ENCODE measurements at regions not wholly inside any gene's neighbourhood (a gene's known extent, or its start where the extent isn't known, plus 50 kb on each side); places are given as distances from the start of the nearest gene placed in this dataset.

DNA sequence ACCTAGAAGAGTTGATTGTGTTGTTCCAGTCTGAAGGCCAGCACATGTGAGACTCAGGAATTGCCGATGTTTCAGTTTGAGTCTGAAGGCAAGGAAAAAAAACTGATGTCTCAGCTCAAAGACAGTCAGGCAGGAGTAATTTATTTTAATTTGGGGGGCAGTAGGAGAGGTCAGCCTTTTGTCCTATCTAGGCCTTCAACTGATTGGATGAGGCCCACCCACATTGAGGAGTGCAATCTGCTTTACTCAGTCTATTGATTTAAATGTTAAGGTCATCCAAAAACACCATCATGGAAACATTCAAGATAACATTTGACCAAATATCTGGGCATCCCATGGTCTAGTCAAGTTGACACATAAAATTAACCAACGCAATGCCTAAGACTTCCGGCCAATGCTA is 288.9 kb downstream of the CDK5RAP2 start:
- DNase-seq, result no peak

DNA sequence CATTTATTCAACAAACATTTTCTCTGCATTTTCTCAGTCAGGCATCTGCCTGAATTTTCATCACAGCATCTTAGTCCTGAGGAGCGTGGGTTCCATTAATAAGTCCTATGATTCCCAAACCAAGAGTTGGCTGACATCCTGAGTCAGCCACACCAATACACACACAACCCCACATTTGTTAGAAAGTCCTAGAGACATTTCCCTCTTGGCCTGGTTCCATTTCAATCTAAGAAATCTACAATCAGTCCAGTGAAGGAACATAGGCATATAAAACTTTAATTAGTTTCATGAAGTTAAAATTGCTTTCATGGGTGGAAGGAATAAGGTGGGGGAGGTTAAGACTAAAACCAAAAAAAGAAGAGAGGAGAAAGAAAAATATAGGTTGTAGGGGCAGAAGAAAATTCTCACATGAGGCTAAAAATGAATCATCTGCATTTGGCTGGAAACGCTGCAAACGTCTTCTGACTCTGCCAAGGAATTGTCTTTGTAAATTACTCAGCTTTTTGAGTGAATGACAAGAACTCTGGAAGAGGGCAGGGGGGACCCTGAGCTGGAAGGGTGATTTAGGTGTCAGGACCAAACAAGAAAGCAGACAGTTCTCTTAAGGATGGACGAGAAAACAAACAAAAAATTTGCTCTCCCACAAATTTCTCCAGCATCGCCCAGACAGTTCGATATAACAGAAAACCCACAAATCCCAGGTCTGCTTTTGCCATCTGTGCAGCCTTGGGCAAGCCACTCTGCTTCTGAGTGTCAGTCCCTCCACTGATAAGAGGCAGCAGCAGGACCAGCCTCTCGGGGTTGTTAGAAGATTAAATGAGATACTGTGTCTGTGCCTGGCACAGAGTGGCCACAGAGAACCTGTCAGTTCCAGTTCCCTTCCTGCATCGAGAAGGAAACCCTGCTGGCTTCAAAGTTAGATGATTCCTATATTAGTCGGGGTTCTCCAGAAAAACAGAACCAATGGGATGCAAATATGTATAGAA is 289.7 kb downstream of the CDK5RAP2 start:
- DNase-seq, result no peak

DNA sequence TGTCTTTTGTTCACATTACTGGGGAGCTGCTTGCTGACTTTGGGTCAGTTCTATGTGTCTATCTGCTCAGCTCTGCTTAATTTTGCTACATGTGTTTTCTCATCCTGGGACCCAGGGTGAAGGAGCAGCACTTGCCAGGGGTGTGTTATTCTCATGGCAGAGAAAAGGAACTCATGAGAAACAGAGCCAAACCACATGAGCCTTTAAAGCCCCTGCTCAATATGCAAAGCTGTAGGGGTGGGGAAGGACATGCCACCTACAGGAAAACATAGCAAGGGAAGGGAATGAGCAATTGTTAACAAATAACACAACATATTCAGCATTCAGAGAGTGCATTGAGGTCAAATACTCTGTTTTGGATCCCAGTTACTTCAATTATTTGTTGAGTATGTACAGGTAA is 290.9 kb downstream of the CDK5RAP2 start:
- no peak for DNase-seq

GRCh38 chr9:120286530-120286929 is 293.4 kb downstream of the CDK5RAP2 start:
- DNase-seq, result no peak

- DNase-seq, result no peak
These were observed 295.1 kb downstream of the CDK5RAP2 start for GRCh38 chr9:120284821-120285220.

GRCh38 chr9:120281665-120282064 is 298.3 kb downstream of the CDK5RAP2 start:
- DNase-seq, result no peak

- no peak for DNase-seq
These were observed 312.0 kb downstream of the CDK5RAP2 start for GRCh38 chr9:120267929-120268328.

DNA sequence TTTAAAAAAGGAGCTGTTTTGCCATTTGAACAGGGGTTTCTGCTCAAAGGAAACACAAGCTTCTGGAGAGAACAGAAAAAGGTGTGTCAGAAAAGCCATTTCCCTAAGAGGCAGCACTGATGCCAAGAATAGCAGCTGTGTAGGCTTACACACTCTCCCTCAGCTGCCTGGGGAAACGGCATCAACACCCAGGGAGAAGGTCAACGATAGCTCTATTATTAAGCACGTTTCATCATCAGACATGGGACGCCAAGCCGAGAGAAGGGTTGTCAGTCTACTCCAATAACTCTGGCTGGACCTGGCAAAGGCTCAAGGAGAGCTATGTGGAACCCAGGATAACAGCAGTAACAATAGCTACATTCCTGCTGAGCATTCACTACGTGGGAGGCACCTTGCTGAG is 314.2 kb downstream of the CDK5RAP2 start:
- no peak for DNase-seq

- no peak for DNase-seq
These were observed 315.4 kb downstream of the CDK5RAP2 start for GRCh38 chr9:120264528-120264927.

DNA sequence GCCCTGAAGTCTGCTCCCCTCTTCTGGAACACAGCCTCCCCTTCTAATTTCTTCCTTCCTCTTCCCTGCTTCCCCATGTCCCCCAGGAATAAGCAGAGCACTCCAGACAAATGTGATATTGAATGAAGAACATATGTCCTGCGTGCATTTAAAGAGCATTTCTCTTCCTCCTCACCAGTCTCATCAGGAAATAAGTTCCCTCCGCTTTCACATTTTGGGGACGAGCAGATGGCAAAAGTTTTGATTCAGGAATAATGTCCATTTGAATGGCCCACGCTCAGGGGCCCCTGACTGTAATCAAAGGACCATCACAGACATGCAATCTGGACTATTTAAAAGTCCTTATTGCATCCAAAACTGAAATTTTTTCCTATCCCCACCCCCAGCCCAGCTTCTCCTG is 316.1 kb downstream of the CDK5RAP2 start:
- DNase-seq, result no peak

DNA sequence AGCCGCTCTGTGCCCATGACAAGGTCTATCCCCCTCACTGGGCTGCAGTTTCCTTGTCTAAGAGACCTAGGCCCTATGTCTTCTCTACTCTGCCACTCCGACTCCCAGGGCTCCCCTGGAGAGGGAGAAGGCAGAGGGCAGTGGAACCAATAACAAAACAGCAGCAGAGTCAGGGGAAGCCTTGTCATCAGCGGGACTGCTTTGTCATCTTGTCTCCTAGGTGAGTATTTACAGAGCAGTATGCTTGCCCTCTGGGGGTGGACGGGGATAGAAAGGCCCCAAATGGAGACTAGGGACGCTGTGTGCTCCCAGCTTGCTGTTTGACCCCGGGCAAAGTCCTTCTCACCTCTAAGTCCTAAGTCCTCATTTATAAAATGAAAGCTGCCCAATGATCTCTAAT is 318.5 kb downstream of the CDK5RAP2 start:
- no peak for DNase-seq

DNA sequence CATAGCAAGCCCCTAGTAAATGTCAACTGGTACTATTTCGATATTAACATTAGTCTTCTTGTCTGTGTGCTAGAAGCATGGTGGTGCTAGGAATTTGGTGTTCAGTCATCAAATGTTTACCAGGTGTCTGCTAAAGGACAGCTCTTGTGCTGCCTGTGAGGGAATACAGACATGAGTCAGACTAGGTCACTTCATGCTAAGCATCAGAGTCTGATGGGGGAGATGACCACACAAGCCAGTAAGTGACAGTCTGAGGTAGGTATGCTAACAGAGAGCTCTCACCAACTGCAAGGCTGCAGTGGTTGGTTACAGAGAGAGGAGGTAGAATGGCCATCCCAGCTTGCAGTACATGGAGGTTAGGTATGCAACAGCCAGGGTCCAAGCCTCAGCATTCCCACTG is 320.9 kb downstream of the CDK5RAP2 start:
- DNase-seq, result no peak

- DNase-seq, result no peak
These were observed 321.9 kb downstream of the CDK5RAP2 start for GRCh38 chr9:120258096-120258495.

- DNase-seq, result no peak
These were observed 322.5 kb downstream of the CDK5RAP2 start for GRCh38 chr9:120257483-120257882.

GRCh38 chr9:120256146-120256545 is 323.8 kb downstream of the CDK5RAP2 start:
- no peak for DNase-seq

GRCh38 chr9:120252248-120252647 is 327.7 kb downstream of the CDK5RAP2 start:
- no peak for DNase-seq

DNA sequence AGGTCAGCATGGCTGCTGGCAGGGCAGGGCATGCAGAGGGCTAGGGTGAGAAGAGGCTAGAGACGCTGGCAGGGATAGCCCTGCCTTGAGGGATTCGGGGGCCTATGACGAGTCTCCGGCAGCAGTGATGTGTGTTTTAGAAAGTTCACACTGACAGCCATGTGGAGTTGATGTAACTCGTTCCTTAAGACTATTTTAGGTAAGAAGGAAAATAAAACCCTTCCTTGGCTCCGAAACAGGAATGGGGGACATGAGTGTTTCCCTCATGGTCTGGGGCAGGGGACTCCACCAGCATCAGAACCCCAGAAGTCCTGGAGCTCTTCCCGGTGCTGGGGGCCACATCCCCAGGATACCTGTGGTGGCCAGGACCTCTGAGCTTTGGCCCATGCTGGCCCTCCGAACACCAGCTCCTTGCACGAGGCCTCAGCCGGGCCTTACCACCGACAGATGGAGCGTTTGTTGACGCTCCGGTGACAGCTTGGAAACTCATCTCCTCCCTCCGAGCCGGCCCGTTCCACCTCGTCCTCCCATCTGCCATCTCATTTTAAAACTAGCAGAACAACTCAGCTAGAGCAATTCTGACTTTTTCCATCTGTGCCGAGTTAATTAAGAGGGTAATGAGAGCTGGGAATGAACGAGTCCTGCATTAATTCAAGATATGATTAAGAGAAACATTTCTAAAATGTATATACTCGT is 337.7 kb downstream of the CDK5RAP2 start:
- no peak for DNase-seq

GRCh38 chr9:120236596-120236995 is 343.4 kb downstream of the CDK5RAP2 start:
- DNase-seq, result no peak

DNA sequence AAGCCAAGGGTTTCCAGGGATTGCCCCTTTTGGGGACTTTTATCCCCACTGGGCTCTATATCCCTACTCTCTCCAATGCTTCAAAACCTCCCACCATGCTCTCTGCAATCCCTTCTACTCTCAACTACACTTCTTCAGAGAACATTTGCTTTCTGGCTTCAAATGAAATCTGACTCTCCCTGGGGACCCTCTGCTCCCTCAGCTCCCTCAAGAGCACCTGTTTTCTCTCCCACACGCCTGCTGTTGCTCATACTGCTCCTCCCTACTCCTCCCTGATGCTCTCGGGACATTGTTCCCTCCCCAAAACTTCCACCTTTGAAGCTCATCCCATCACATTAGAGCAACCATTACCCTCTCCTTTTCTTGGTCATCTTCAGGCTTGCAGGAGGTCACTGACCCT is 344.9 kb downstream of the CDK5RAP2 start:
- no peak for DNase-seq

DNA sequence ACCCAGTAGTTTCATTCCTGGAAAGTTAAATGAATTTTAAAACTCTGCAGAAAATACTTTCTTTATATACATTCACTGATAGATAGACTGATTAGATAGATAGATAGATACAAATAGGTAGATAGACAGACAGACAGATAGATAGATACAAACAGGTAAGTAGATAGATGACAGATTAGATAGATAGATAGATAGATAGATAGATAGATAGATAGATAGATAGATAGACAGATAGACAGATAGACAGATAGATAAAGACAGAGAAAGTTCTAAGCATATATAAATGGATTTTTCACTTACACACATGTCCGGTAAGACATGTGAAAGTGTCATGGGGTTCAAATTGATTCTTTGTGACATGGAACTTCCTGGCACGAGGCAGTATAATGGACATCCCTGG is 349.7 kb downstream of the CDK5RAP2 start:
- DNase-seq, result no peak

- DNase-seq, result no peak
These were observed 358.1 kb downstream of the CDK5RAP2 start for GRCh38 chr9:120221844-120222243.

- DNase-seq, result no peak
These were observed 365.6 kb downstream of the CDK5RAP2 start for GRCh38 chr9:120214332-120214731.

DNA sequence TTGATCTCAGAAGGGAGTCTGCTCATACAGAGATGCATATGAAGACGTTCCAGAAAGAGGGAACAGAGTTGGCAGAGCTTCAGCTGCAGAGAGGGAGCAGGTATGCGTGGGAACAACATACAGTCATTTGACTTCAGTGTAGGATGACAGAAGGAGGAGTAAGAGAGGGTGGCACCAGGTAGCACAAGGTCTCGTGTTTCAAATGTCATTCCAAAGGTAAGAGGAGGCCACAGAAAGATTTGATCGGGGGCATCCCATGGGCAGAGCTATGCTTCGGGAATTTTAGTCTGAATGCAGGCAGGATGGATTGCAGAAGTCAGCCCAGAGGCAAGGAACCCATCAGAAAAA is 367.1 kb downstream of the CDK5RAP2 start:
- DNase-seq, result no peak

DNA sequence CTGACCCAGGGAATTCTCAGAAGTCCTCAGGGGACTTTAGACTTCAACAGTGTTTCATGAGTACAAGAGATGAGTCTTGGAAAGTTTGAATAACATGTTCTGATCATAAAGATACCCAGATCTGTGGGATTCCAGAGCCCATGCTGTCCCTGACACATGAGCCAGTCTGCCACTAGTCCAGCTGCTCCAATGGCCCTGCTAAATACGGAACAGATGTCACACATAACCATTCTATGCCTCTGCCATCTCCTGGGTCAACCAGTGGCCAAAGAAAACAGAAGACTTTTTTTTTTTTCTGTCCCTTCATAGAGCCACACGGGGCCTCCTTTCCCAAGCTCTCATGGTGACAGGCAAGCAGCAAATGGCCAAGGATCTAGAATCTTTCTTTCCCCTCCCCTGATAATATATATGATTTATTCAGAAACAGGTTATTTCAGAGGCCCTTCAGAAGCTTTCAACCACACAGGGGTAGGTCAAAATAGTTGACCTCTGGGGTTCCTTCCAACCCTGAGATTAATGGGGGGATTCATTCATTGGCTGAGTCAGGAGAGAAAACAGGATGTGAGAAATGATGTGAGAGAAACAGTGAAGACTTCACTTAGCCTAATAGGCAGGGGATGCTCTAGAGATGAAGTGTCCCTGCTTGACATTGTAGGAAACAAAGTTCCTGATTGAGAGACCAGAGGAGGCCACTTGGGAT is 367.7 kb downstream of the CDK5RAP2 start:
- DNase-seq, result no peak

Measured in CD4-positive, alpha-beta T cell treated with Interferon gamma for 1 hour (primary cell).